Activated naive CD8-positive, alpha-beta T cell treated with anti-CD3 and anti-CD28 coated beads, Interleukin-2, amount 10 ng/mL, durations not matched to agents 7 days and 5 days (primary cell): ENCODE measurements at regions not wholly inside any gene's neighbourhood (a gene's known extent, or its start where the extent isn't known, plus 50 kb on each side); places are given as distances from the start of the nearest gene placed in this dataset.

Source experiments
- ATAC-seq: fragments of 150-1000 bp; cut with Tn5 transposase; one replicate; pipeline ENCODE4 v1.10.0; 2021; ENCODE audit warnings: low read depth, moderate library complexity
- POLR2A ChIA-PET: fragments of 350-600 bp; sonication (Branson Sonifier 250); formaldehyde crosslinking; loops from one replicate; lab custom pipeline; 2021; ENCODE audit warnings: antibody characterized with exemption; lab: Charles Lee
- DNase-seq: peaks from one replicate; pipeline ENCODE4 v3.0.0; 2021
- H3K27ac Mint-ChIP-seq: one replicate; pipeline ENCODE4 v1.8.0; 2022; ENCODE audit warnings: mild to moderate bottlenecking, mixed read lengths
- H3K27me3 Mint-ChIP-seq: one replicate; pipeline ENCODE4 v1.8.0; 2022; ENCODE audit warnings: mild to moderate bottlenecking, moderate library complexity, mixed read lengths
- H3K36me3 Mint-ChIP-seq: one replicate; pipeline ENCODE4 v1.8.0; 2021; ENCODE audit warnings: mild to moderate bottlenecking, mixed read lengths
- H3K4me1 Mint-ChIP-seq: one replicate; pipeline ENCODE4 v1.8.0; 2021; ENCODE audit warnings: mixed read lengths
- H3K4me3 Mint-ChIP-seq: one replicate; pipeline ENCODE4 v1.8.0; 2022; ENCODE audit warnings: mild to moderate bottlenecking, moderate library complexity, mixed read lengths
- H3K9me3 Mint-ChIP-seq: one replicate; pipeline ENCODE4 v1.8.0; 2021; ENCODE audit warnings: mixed read lengths

DNA sequence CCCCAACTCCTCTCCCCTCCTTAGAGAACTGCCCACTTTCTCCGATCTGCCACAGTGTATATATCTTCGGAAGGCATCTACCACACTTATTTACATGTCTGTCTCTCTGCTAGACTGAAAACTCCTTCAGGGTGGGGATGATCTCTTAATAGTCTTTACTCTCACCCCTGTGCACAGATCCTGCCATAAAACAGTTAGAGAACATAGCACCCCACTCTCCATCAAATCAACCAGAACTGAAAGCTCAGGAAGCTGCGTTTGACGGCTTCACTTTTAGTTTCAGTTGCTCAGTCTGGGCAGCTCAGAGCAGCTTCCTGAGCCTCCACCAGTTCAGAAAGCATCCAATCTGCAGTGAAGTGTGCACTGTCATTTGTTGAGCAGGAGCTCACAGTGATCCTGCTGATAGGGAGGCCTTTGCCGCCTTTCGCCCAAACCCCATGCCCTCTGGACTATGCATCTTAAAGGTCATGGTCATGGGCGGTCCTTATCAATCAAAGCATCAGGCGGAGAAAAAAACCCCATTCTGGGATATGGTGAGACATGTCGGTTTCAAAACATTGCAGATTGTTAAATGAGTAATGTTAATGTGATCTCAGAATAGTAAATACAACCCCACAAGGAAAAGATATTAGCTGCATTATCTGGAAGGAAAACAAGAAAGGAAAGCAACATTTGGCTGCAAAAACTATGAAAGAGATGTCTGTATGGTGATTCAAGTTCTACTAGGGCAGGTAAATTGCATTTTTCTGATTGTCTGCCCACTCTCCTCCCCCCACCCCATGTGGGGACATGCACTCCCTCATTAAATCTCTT lies 167.1 kb upstream of the ADO start:
- ATAC-seq (peak; percentile 93), DNase-seq (peak; percentile 64)
- H3K27ac Mint-ChIP-seq, result no peak overlapping the region
- no peaks in the 10 kb centered on the region for H3K27me3 Mint-ChIP-seq
- POLR2A ChIA-PET, result interaction anchor here (0.6 to 3.3 kb wide), 15 partner anchors 10 to 770 kb away, joined by 3 to 60 read pairs (median 4); partner anchors contain the start of genes ADO, EGR2 and NRBF2
- H3K36me3 Mint-ChIP-seq, result no peaks in the 10 kb centered on the region
- peaks cover 1% of the 10 kb centered on the region for H3K4me1 Mint-ChIP-seq
- H3K9me3 Mint-ChIP-seq, result no peaks in the 10 kb centered on the region
- no peak overlapping the region for H3K4me3 Mint-ChIP-seq

DNA sequence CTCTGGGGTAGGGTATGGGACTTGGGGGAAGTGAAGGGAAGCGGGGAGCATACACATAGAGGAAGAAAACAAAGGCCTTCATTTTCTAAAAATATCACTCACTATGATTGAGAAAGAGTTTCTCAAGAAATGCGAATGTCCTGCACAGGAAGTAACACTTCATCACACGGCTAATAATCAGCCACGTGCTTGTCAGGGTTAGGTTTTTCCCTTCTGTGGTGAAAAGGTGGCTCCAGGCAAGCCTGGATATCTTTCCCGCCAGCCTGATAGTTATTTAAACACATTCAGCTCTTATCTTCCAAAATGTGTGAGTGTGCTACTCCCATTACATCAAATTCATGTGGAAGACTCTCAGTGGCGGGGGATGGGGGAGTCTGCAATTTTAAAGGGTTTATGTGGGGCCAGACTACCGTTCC lies 166.4 kb upstream of the ADO start:
- Mint-ChIP-seq H3K27ac (no peak overlapping the region), H3K36me3 (no peaks in the 10 kb centered on the region), H3K4me3 (no peak overlapping the region), H3K4me1 (no peaks in the 10 kb centered on the region), H3K9me3 (no peaks in the 10 kb centered on the region), H3K27me3 (no peaks in the 10 kb centered on the region)
- POLR2A ChIA-PET, result interaction anchor here (1.0 to 3.3 kb wide), 11 partner anchors 10 to 495 kb away, joined by 3 to 60 read pairs (median 6); partner anchors contain the start of genes ADO, EGR2 and NRBF2
- DNase-seq (no peak), ATAC-seq (no peak)

DNA sequence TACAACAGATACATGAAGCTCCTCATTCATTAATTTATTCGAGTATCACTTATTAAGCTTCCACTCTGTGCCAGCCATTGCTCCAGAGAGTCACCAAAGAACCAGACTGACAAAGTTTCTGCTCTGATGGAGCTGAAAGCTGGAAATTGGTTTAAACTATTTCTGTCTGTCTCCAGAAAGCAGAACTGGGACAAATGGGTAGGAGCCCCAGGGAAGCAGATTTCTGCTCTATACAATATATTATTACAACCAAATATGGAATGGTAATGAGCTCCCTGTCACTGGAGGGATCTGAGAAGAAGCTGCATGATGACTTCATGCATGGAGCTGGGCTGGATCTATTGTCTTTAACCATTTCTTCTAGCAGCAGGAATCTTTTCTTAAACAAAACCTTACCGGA lies 165.4 kb upstream of the ADO start:
- ATAC-seq, result no peak
- DNase-seq, result no peak
- POLR2A ChIA-PET, result interaction anchor here (0.6 to 3.3 kb wide), 5 partner anchors 9 to 508 kb away, joined by 3 to 60 read pairs (median 6); partner anchors contain the start of gene EGR2
- Mint-ChIP-seq H3K27me3 (no peaks in the 10 kb centered on the region), H3K27ac (no peak overlapping the region), H3K9me3 (no peaks in the 10 kb centered on the region), H3K4me1 (no peaks in the 10 kb centered on the region), H3K4me3 (no peak overlapping the region), H3K36me3 (no peaks in the 10 kb centered on the region)

DNA sequence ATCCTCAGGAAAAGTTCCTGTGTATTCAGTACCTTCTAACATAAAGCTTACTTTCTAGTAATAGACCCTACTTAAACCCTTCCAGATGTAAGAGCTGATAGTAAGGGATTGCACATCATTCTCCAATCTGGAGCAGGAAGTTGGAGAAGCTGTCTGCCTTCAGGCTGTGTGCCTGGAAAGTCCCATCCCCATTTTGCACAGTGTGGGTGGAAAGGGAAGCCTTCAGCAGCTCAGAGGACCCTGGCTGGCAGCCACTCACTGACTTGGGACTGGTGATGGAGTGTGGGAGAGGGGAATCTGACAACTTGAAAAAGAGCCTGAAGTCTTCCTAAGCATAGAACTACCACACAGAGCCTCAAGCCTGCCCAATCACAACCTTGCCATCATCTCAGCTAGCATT lies 164.1 kb upstream of the ADO start:
- H3K9me3 Mint-ChIP-seq, result no peaks in the 10 kb centered on the region
- DNase-seq (no peak), ATAC-seq (no peak)
- H3K36me3 Mint-ChIP-seq, result no peaks in the 10 kb centered on the region
- no peak overlapping the region for H3K4me3 Mint-ChIP-seq
- no peaks in the 10 kb centered on the region for H3K4me1 Mint-ChIP-seq
- H3K27ac Mint-ChIP-seq, result no peak overlapping the region
- no peaks in the 10 kb centered on the region for H3K27me3 Mint-ChIP-seq
- POLR2A ChIA-PET, result interaction anchor here (0.7 to 0.8 kb wide), 2 partner anchors 15 to 41 kb away, joined by 3 to 4 read pairs; no protein-coding TSS in a partner anchor

- DNase-seq, result no peak
- no peak overlapping the region for H3K27ac Mint-ChIP-seq
- peaks cover 15% of the 10 kb centered on the region for H3K4me1 Mint-ChIP-seq
- H3K36me3 Mint-ChIP-seq, result no peaks in the 10 kb centered on the region
- no peak overlapping the region for H3K4me3 Mint-ChIP-seq
- no peaks in the 10 kb centered on the region for H3K9me3 Mint-ChIP-seq
- POLR2A ChIA-PET, result interaction anchor here (0.6 kb wide), 1 partner anchor 174 kb away, joined by 3 read pairs; no protein-coding TSS in a partner anchor
- ATAC-seq, result no peak
- H3K27me3 Mint-ChIP-seq, result no peaks in the 10 kb centered on the region
Measured at GRCh38 chr10:62643606-62644587, 160.6 kb upstream of the ADO start.

- H3K27me3 Mint-ChIP-seq, result no peaks in the 10 kb centered on the region
- no peaks in the 10 kb centered on the region for H3K36me3 Mint-ChIP-seq
- DNase-seq (no peak), ATAC-seq (peak; percentile 26)
- no peaks in the 10 kb centered on the region for H3K9me3 Mint-ChIP-seq
- H3K27ac Mint-ChIP-seq, result no peak overlapping the region
- H3K4me3 Mint-ChIP-seq, result no peak overlapping the region
- peaks cover 16% of the 10 kb centered on the region for H3K4me1 Mint-ChIP-seq
- POLR2A ChIA-PET, result interaction anchor here (1.2 to 2.0 kb wide), 2 partner anchors 9 to 10 kb away, joined by 4 to 6 read pairs; no protein-coding TSS in a partner anchor
Measured at GRCh38 chr10:62647375-62648092, 157.0 kb upstream of the ADO start.

GRCh38 chr10:62648921-62649320 lies 155.6 kb upstream of the ADO start:
- Mint-ChIP-seq H3K4me3 (no peak overlapping the region), H3K27me3 (no peaks in the 10 kb centered on the region), H3K27ac (no peak overlapping the region), H3K9me3 (no peaks in the 10 kb centered on the region), H3K36me3 (no peaks in the 10 kb centered on the region), H3K4me1 (peaks cover 18% of the 10 kb centered on the region)
- no peak for ATAC-seq
- POLR2A ChIA-PET, result interaction anchor here (2.0 kb wide), 1 partner anchor 10 kb away, joined by 6 read pairs; no protein-coding TSS in a partner anchor
- no peak for DNase-seq

DNA sequence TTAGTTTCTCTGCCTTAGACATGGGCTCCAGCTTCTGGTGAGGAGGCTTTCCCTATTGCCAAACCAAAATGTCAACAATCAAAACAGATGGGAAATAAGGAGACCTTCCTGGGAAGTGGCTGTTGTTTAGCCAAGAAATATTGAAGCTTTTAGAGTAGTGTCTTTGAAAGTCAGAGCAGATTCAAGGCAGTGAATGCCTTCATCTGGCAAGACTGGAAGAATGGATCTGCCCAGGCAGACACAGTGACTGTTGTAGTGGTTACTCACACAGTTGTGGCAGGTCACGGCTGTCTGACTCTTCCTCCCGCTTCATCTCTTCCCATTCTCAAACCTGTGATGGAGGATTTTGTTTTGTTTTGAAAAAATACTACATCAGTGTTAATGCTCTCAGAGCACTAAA lies 154.1 kb upstream of the ADO start:
- ATAC-seq, result no peak
- Mint-ChIP-seq H3K4me1 (peaks cover 18% of the 10 kb centered on the region), H3K9me3 (no peaks in the 10 kb centered on the region), H3K27me3 (no peaks in the 10 kb centered on the region), H3K4me3 (no peak overlapping the region), H3K36me3 (no peaks in the 10 kb centered on the region), H3K27ac (no peak overlapping the region)
- DNase-seq, result no peak
- POLR2A ChIA-PET, result no interaction called here

DNA sequence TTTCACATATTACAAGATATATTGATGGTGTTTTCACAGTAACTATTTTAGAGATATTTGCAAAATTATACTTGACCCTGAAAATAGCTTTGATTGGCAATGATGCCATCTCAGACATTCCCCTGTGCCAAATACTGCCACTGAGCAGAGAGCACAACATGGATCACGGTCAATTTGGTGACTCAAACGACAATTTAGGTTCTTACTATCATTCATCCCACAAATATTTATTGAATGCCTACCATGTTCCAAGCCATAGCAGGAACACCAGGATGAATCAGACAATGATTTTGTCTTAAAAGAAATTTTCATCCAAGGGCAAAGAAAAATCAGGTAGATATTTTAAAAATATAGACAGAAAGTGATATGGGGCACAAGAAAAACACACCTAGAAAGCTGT lies 153.2 kb upstream of the ADO start:
- H3K9me3 Mint-ChIP-seq, result no peaks in the 10 kb centered on the region
- H3K27me3 Mint-ChIP-seq, result no peaks in the 10 kb centered on the region
- DNase-seq (no peak), ATAC-seq (no peak)
- peaks cover 18% of the 10 kb centered on the region for H3K4me1 Mint-ChIP-seq
- H3K36me3 Mint-ChIP-seq, result no peaks in the 10 kb centered on the region
- POLR2A ChIA-PET, result no interaction called here
- no peak overlapping the region for H3K4me3 Mint-ChIP-seq
- no peak overlapping the region for H3K27ac Mint-ChIP-seq

GRCh38 chr10:62652114-62652513 lies 152.4 kb upstream of the ADO start:
- no peaks in the 10 kb centered on the region for H3K9me3 Mint-ChIP-seq
- H3K27ac Mint-ChIP-seq, result no peak overlapping the region
- no peak for DNase-seq
- POLR2A ChIA-PET, result no interaction called here
- H3K4me1 Mint-ChIP-seq, result peaks cover 16% of the 10 kb centered on the region
- ATAC-seq, result no peak
- H3K36me3 Mint-ChIP-seq, result no peaks in the 10 kb centered on the region
- H3K4me3 Mint-ChIP-seq, result no peak overlapping the region
- H3K27me3 Mint-ChIP-seq, result no peaks in the 10 kb centered on the region

GRCh38 chr10:62652564-62652963 lies 152.0 kb upstream of the ADO start:
- H3K27ac Mint-ChIP-seq, result no peak overlapping the region
- POLR2A ChIA-PET, result no interaction called here
- no peak overlapping the region for H3K4me3 Mint-ChIP-seq
- no peaks in the 10 kb centered on the region for H3K36me3 Mint-ChIP-seq
- H3K27me3 Mint-ChIP-seq, result no peaks in the 10 kb centered on the region
- no peak for DNase-seq
- H3K9me3 Mint-ChIP-seq, result no peaks in the 10 kb centered on the region
- ATAC-seq, result no peak
- H3K4me1 Mint-ChIP-seq, result peaks cover 12% of the 10 kb centered on the region

- DNase-seq (no peak), ATAC-seq (no peak)
- Mint-ChIP-seq H3K4me3 (no peak overlapping the region), H3K4me1 (peaks cover 7% of the 10 kb centered on the region), H3K36me3 (no peaks in the 10 kb centered on the region), H3K27ac (no peak overlapping the region), H3K27me3 (no peaks in the 10 kb centered on the region), H3K9me3 (no peaks in the 10 kb centered on the region)
- POLR2A ChIA-PET, result no interaction called here
Measured at GRCh38 chr10:62653254-62653653, 151.3 kb upstream of the ADO start.
